GM21390 (cell line): ENCODE measurements at regions not wholly inside any gene's neighbourhood (a gene's known extent, or its start where the extent isn't known, plus 50 kb on each side); places are given as distances from the start of the nearest gene placed in this dataset.

ENCODE experiments used
- ATAC-seq: cut with Tn5 transposase; IDR thresholded peaks from one replicate; pipeline ENCODE4 v1.9.1; 2021; ENCODE audit not compliant: unreplicated experiment

DNA sequence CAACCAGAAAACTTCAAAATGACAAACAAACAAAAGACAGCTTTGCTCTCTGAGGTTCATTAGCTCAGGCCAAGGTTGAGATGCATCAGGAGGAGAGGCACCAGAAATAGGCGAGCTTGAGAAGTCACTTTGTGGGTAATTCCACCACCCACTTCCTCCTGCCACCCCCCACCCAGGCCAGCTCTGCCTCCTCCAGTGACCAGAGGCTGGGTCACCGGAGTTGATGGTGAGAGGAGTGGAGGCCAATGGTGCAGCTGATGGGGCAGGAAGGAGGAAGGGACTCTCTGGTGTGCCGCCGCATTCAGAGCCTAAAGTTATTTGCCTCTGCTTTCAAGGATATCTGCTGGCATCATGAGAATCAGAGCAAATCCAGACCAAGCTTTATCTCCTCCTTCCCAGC is 73.8 kb upstream of the ASTN2 start:
- ATAC-seq, result no peak

DNA sequence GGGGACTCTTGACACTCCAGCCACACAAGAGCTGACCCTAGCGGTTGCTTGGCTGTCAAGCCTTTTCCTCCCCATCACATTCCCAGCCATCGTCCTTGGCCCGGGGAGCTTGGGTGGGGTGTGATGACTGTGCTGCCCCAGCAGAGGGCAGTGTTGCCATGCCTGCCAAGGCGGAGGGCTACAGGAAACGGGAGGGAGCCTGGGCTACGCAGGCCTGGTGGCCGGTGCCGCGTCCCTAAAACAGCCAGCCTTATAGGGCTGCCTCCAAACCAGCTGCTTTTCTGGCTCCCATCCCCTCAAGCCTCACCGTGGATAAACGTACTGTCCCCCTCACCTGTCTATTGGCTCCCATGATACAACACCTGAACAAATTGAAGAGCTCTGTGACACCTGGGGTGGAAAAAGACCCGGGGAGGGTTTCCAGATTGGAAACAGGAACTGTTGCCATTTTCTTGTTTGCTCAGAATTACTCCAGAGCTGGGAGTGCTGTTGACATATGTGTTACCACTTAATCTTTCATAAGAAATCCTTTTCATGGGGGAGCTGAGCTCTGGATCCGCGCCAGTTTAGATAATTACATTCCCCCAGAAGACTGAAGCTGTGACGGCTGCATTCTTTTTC is 72.8 kb upstream of the ASTN2 start:
- peak; percentile 96 for ATAC-seq

DNA sequence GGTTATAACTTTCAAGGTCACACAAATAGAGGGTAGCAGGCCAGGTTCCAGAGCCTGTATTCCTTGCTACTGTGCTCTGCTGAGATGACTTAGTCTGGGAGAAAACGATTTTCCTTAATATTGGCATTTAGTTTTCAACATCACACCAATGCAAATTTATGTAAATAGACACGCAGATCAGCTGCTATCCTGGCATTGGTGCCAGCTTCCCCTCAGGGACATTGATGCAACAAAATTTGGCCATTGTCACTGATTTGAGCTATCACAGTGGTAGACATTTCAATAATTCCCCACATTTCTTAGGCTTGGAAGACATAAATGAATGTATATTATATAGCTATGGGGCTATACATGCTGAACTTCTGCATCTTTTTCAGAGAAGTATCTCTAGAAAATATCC is 71.6 kb upstream of the ASTN2 start:
- no peak for ATAC-seq

DNA sequence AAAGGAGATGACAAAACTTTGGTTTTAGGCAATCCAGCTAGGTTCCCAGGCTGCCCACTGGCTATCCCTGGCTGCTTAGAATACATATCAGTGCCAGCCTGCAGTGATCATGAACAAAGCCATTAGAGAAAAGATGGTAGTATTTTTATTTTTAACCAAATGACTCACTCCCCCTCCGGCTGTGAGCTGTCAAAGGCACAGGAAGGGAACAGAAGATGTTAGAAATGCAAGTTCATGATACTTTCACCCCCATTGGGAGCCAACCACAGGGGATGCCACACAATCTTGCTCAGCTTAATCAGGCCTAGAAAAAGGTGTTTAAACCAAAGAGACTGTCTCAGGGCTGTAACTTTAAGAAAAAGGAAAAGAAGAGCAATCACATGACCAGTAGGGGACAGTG is 70.3 kb upstream of the ASTN2 start:
- ATAC-seq, result no peak

GRCh38 chr9:117480729-117481128 is 65.9 kb upstream of the ASTN2 start:
- ATAC-seq, result no peak

- no peak for ATAC-seq
These were observed 65.4 kb upstream of the ASTN2 start for GRCh38 chr9:117480253-117480652.

DNA sequence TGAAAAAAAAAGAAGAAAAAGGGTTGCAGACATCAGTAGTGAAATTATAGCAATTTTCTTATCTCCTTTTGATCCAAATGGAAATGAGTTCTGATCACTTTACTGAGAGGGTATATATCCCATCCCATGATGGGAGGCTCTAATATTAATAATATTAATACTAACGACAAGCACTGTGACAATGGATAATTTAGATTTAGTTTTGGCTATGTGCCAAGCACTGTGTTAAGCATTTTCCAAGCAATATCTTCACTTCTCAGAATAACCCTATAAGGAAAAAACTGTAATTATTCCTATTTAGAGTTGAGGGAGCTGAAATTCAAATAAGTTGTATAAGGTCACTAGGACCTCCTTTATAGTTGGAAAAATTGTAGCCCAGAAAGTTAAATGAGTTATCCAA is 58.4 kb upstream of the ASTN2 start:
- ATAC-seq, result no peak

DNA sequence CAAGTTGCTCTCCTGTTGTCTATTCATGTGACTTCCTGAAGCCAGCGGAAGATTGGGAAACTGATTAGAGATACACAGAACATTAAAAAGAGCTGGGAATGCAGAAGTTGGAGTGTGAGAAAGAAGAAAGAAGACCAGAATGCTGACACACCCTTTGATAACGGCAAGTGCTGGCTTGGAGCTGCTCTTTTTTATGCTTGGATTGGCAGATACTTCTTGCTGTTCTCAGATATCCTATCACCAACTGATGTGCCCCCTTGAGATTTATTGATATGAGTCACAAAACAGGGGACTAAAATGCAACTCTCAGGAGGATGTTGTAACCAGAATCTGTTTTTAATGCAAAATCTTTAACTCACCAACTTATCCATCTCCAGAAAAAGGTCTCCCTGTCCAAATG is 56.0 kb upstream of the ASTN2 start:
- no peak for ATAC-seq

DNA sequence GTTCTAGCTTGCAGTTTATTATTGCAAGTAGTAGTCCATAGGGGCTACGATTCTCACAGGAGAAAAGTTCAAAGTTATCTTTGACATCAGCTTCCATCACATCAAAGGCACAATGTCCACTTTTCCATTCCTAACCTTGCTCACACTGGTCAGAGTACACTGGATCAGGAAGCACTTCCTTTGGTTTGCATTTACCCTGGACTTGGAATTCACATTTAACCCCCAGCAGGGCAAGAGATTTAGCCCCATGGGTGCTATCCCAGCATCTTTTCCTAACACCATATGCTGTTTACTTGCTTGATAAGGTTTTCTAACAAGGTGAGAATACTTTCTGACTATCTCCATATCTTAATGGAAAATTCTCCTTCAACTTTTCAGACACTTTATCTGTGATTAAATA is 55.6 kb upstream of the ASTN2 start:
- no peak for ATAC-seq

- no peak for ATAC-seq
These were observed 51.3 kb upstream of the ASTN2 start for GRCh38 chr9:117466111-117466510.

- ATAC-seq, result no peak
These were observed 50.8 kb upstream of the ASTN2 start for GRCh38 chr9:117465706-117466105.

GRCh38 chr9:117464941-117465616 is 50.2 kb upstream of the ASTN2 start:
- no peak for ATAC-seq
